ENCODE measurements at regions not wholly inside any gene's neighbourhood (a gene's known extent, or its start where the extent isn't known, plus 50 kb on each side); places are given as distances from the start of the nearest gene placed in this dataset.

GRCh38 chr3:106229495-106230278, 360.9 kb upstream of the CBLB start:
- H3K27me3 ChIP-seq (ENCODE audit: insufficient read depth, poor library complexity, severe bottlenecking) = no peaks in the 10 kb centered on the region
- peak; percentile 18 to 58 for DNase-seq (ENCODE audit: low read depth in 1 of 2, low spot score in 1 of 2)
- no peak overlapping the region for H3K27ac ChIP-seq (replicated peaks)
- no peak for TF ChIP-seq CTCF (IDR thresholded peaks at IDR 0.05; ENCODE audit: insufficient read depth, low read length)
- no peak for TF ChIP-seq REST (IDR thresholded peaks at IDR 0.05; ENCODE audit: insufficient replicate concordance, low read depth)
- TF ChIP-seq SPI1 (IDR thresholded peaks at IDR 0.05; ENCODE audit: borderline replicate concordance, low read depth) = no peak
- no peak for TF ChIP-seq GABPA (IDR thresholded peaks at IDR 0.05; ENCODE audit: low read depth)
- TF ChIP-seq POLR2AphosphoS5 (IDR thresholded peaks at IDR 0.05; ENCODE audit: low read depth) = no peak
- H3K4me3 ChIP-seq (replicated peaks; ENCODE audit: insufficient read depth, low read length) = no peak overlapping the region

- Histone ChIP-seq H3K27ac (replicated peaks) (no peak overlapping the region), H3K4me3 (replicated peaks; ENCODE audit: insufficient read depth, low read length) (no peak overlapping the region), H3K27me3 (ENCODE audit: insufficient read depth, poor library complexity, severe bottlenecking) (no peaks in the 10 kb centered on the region)
- DNase-seq (ENCODE audit: low read depth in 1 of 2, low spot score in 1 of 2) = no peak
- TF ChIP-seq REST (IDR thresholded peaks at IDR 0.05; ENCODE audit: insufficient replicate concordance, low read depth) = no peak
- TF ChIP-seq POLR2AphosphoS5 (IDR thresholded peaks at IDR 0.05; ENCODE audit: low read depth) = no peak
- no peak for TF ChIP-seq GABPA (IDR thresholded peaks at IDR 0.05; ENCODE audit: low read depth)
- no peak for TF ChIP-seq CTCF (IDR thresholded peaks at IDR 0.05; ENCODE audit: insufficient read depth, low read length)
- no peak for TF ChIP-seq SPI1 (IDR thresholded peaks at IDR 0.05; ENCODE audit: borderline replicate concordance, low read depth)
Observed at GRCh38 chr3:106231086-106231485, 362.3 kb upstream of the CBLB start.

- H3K27ac ChIP-seq (replicated peaks) = no peak overlapping the region
- TF ChIP-seq CTCF (IDR thresholded peaks at IDR 0.05; ENCODE audit: insufficient read depth, low read length) (no peak), POLR2AphosphoS5 (IDR thresholded peaks at IDR 0.05; ENCODE audit: low read depth) (no peak), SPI1 (IDR thresholded peaks at IDR 0.05; ENCODE audit: borderline replicate concordance, low read depth) (no peak), GABPA (IDR thresholded peaks at IDR 0.05; ENCODE audit: low read depth) (no peak), REST (IDR thresholded peaks at IDR 0.05; ENCODE audit: insufficient replicate concordance, low read depth) (no peak)
- no peaks in the 10 kb centered on the region for H3K27me3 ChIP-seq (ENCODE audit: insufficient read depth, poor library complexity, severe bottlenecking)
- no peak overlapping the region for H3K4me3 ChIP-seq (replicated peaks; ENCODE audit: insufficient read depth, low read length)
- DNase-seq (ENCODE audit: low read depth in 1 of 2, low spot score in 1 of 2) = no peak
Observed at GRCh38 chr3:106232956-106233355, 364.1 kb upstream of the CBLB start.

All from HL-60 (cell line).